ENCODE measurements at regions not wholly inside any gene's neighbourhood (a gene's known extent, or its start where the extent isn't known, plus 50 kb on each side); places are given as distances from the start of the nearest gene placed in this dataset.

- DNase-seq (ENCODE audit: low read depth in 2 of 2): no peak
Measured at GRCh38 chr3:135792858-135793475, 172.6 kb upstream of the PPP2R3A start.

- DNase-seq (ENCODE audit: low read depth in 2 of 2): no peak
Measured at GRCh38 chr3:135800071-135800549, 165.4 kb upstream of the PPP2R3A start.

DNA sequence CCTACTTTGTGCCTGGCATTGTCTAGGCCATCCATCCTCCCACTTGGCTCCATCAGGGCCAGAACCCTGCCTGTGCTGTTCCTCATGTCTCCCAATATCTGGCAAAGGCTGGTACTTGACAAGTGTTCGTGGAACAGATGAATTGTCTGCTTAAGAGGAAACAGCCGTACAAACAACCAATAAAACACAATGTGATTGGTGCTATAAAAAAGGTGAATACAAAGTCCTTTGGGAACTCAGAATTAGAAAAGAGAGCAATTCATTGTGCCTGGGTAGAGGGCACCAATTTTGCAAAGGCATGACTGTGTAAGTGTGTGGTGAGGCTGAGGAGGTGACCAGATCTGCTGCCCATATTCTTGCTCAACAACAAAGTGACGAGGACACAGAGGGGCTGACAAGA lies 164.5 kb upstream of the PPP2R3A start:
- DNase-seq (ENCODE audit: low read depth in 2 of 2): no peak

GRCh38 chr3:135802171-135802570 lies 163.4 kb upstream of the PPP2R3A start:
- DNase-seq (ENCODE audit: low read depth in 2 of 2): no peak

- DNase-seq (ENCODE audit: low read depth in 2 of 2): no peak
Measured at GRCh38 chr3:135803028-135803692, 162.4 kb upstream of the PPP2R3A start.

GRCh38 chr3:135805752-135806151 lies 159.8 kb upstream of the PPP2R3A start:
- DNase-seq (ENCODE audit: low read depth in 2 of 2): no peak

DNA sequence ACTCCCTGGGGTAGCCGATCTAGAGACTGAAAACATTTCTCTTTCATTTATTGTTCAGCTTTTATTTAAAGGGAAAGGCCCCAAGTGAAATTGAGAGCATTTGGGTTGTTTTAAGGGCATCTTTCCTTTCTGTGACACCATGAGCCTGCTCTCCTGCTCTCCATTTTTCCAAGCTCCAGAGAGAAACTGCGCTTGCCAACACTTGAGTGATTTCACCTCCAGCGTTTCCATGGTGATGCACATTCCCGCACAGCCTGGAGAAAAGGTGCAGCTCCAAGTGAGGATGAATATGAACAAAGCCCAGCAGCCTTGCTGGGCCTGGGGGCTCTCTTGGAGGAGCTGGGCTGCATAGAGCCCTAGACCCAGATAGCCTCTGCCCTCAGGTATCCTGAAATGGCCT lies 159.2 kb upstream of the PPP2R3A start:
- DNase-seq (ENCODE audit: low read depth in 2 of 2): no peak

- DNase-seq (ENCODE audit: low read depth in 2 of 2): no peak
Measured at GRCh38 chr3:135807879-135808278, 157.6 kb upstream of the PPP2R3A start.

- DNase-seq (ENCODE audit: low read depth in 2 of 2): no peak
Measured at GRCh38 chr3:135809021-135809634, 156.4 kb upstream of the PPP2R3A start.

DNA sequence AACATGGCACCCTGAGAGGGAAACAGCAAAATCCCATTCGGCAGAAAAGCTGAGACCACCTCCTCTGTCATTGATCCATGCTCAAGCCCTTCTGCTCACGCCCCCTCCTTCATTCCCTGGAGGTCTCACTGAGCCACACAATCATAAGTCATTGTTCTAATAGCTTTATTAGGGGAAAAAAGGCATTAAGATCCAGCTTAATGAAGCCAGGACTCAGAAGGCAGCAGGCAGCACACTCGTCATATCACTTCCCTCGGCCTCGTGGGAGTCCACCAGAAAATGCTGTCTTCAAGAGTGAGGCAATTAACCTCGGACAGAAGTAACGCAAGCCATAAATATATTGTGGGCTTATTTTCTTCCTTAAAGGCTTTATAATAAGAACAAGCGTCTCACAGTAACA lies 153.9 kb upstream of the PPP2R3A start:
- DNase-seq (ENCODE audit: low read depth in 2 of 2): no peak

- no peak for DNase-seq (ENCODE audit: low read depth in 2 of 2)
Measured at GRCh38 chr3:135812057-135812456, 153.5 kb upstream of the PPP2R3A start.

GRCh38 chr3:135834465-135834864 lies 131.1 kb upstream of the PPP2R3A start:
- DNase-seq (ENCODE audit: low read depth in 2 of 2): no peak

- DNase-seq (ENCODE audit: low read depth in 2 of 2): no peak
Measured at GRCh38 chr3:135837977-135838631, 127.4 kb upstream of the PPP2R3A start.

GRCh38 chr3:135840436-135840835 lies 125.1 kb upstream of the PPP2R3A start:
- DNase-seq (ENCODE audit: low read depth in 2 of 2): no peak

DNA sequence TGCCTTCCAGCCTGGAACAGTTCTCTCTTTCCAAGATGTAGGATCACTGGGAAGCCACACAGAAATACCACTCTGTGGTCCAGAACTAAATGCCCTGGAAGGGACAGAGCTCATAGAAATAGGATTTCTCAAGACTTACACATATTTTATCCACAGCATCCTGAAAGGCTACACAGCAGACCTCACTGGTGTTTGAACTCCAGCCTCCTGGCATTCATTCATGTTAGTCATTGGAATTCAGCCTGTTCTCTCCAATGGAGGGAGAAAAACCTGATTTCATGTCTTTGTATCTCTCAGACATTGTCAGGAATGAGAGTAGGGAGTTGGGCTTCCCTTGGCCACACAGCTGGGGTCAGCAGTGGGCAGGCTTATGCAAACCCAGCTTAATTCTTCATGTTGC lies 121.1 kb upstream of the PPP2R3A start:
- no peak for DNase-seq (ENCODE audit: low read depth in 2 of 2)

DNA sequence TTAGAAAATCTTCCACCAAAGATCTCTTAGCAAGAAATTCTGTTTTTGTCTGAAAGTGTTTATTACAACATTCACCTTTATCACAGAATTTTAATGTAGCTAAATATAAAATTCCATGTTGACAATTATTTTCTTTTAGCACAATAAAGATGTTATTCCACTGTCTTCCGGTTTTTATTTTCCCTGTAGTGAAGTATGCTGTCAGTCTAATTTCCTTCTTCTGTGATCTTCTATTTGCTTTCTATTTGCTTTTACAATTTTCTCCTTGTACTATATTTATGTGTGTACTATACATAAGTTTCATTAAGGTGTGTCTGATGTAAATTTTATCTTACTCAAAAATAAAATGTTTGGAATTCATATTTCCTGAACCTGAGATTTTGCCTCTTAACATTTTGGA lies 117.5 kb upstream of the PPP2R3A start:
- DNase-seq (ENCODE audit: low read depth in 2 of 2): no peak

- DNase-seq (ENCODE audit: low read depth in 2 of 2): no peak
Measured at GRCh38 chr3:135849827-135850226, 115.7 kb upstream of the PPP2R3A start.

DNA sequence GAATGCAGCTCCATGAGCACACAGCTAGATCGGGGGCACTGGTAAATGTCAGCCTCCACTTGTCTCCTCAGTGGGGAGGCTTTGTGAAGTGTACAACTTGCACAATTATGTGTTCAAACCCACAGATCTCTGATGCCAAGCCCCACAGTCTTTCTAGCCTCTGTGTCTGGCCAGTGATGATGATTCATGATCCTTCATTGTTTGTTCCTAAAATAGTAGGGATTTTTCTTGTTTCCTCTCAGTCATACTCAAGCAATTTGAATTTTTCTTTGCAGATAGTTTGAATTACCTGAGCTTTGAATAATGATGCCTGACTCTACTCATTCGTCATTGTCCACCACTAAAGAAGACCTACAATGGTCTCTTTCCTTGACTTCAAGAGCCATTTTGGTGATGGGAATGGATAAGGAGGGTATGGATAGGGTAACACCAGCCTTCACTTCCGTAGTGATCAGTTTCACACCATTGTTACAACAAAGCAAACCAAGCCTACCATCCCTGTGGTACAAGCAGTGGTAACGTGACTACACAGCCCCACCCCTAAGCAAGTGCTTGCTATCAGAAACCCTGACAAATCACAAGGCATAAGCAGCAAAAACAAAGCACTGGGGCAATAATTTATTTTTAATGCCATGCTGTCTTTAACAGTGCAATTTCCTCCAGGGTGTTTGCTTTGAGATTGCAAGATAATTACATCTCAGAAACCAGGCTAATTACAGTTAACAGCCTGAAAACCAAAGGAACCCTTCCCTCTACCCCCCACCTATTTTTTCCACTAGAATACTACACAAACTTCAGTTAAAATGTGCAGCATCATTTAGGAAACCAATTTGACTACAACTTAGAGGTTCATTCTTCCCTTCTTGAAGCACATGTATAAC lies 114.1 kb upstream of the PPP2R3A start:
- no peak for DNase-seq (ENCODE audit: low read depth in 2 of 2)

DNA sequence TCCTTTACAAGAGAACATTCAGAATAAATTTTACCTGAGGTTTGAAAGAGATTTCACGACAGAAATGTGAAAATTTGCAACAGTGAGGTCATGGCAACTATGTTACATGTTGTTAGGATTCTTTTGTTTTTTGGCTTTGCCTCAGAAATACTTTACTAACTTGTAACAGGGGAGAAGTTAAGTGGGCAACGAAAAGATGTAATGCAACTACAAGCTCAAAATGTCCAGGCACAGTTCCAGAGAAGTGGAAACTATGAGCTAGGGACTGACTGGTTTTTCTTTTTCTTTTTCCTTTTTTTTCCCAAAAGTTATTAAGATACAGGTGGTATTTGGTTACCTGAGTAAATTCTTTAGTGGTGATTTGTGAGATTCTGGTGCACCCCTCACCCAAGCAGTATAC lies 111.5 kb upstream of the PPP2R3A start:
- DNase-seq (ENCODE audit: low read depth in 2 of 2): no peak

- DNase-seq (ENCODE audit: low read depth in 2 of 2): no peak
Measured at GRCh38 chr3:135860761-135861160, 104.8 kb upstream of the PPP2R3A start.

GRCh38 chr3:135862361-135862760 lies 103.2 kb upstream of the PPP2R3A start:
- DNase-seq (ENCODE audit: low read depth in 2 of 2): no peak

- DNase-seq (ENCODE audit: low read depth in 2 of 2): no peak
Measured at GRCh38 chr3:135864060-135864459, 101.5 kb upstream of the PPP2R3A start.
